SK-N-SH treated with all-trans-retinoic acid at 6 μM for 48 hours (cell line): ENCODE measurements at regions not wholly inside any gene's neighbourhood (a gene's known extent, or its start where the extent isn't known, plus 50 kb on each side); places are given as distances from the start of the nearest gene placed in this dataset.
A peak's percentile ranks its signal among the peaks of the same experiment; 100 is the strongest.

ENCODE experiments used
- ATAC-seq: fragments of 200-7000 bp; cut with Tn5 transposase; 3 replicates; pipeline ENCODE4 v1.9.1; 2020; ENCODE audit warnings: mild to moderate bottlenecking, moderate library complexity
- ARNTL ChIP-seq: fragments of 450-650 bp; formaldehyde crosslinking; IDR thresholded peaks from 2 replicates; pipeline ENCODE4 v1.5.0; 2020; ENCODE audit warnings: low read depth, mild to moderate bottlenecking, moderate library complexity, borderline replicate concordance
- BACH2 ChIP-seq: fragments of 250-450 bp; sonication (Bioruptor Pico); IDR thresholded peaks from 2 replicates; pipeline ENCODE4 v1.9.0; 2021; ENCODE audit warnings: mild to moderate bottlenecking, borderline replicate concordance
- CSDC2 ChIP-seq: fragments of 250-450 bp; sonication (Bioruptor Pico); IDR thresholded peaks from 2 replicates; pipeline ENCODE4 v1.5.0; 2020; ENCODE audit warnings: mild to moderate bottlenecking, moderate library complexity
- ESRRG ChIP-seq: fragments of 250-450 bp; sonication (Bioruptor Pico); IDR thresholded peaks from 2 replicates; pipeline ENCODE4 v1.6.1; 2021; ENCODE audit warnings: mild to moderate bottlenecking
- GLIS3 ChIP-seq: fragments of 250-450 bp; sonication (Bioruptor Pico); IDR thresholded peaks from 2 replicates; pipeline ENCODE4 v1.5.0; 2020; ENCODE audit warnings: mild to moderate bottlenecking, moderate library complexity
- ISL1 ChIP-seq: fragments of 250-450 bp; sonication (Bioruptor Pico); IDR thresholded peaks from 2 replicates; pipeline ENCODE4 v2.1.2; 2022; ENCODE audit warnings: mild to moderate bottlenecking, moderate library complexity
- OSR1 ChIP-seq: fragments of 250-450 bp; sonication (Bioruptor Pico); IDR thresholded peaks from 2 replicates; pipeline ENCODE4 v1.8.0; 2022; ENCODE audit warnings: moderate library complexity, mild to moderate bottlenecking, inconsistent platforms
- PPARA ChIP-seq: fragments of 250-450 bp; sonication (Bioruptor Pico); IDR thresholded peaks from 2 replicates; pipeline ENCODE4 v1.5.0; 2020; ENCODE audit warnings: mild to moderate bottlenecking, borderline replicate concordance
- RARB ChIP-seq: fragments of 250-450 bp; sonication (Bioruptor Pico); IDR thresholded peaks from 2 replicates; pipeline ENCODE4 v1.8.0; 2021; ENCODE audit warnings: mild to moderate bottlenecking, moderate library complexity
- SNAI2 ChIP-seq: fragments of 250-450 bp; sonication (Bioruptor Pico); IDR thresholded peaks from 2 replicates; pipeline ENCODE4 v1.5.0; 2020; ENCODE audit warnings: mild to moderate bottlenecking, moderate library complexity
- TCF4 ChIP-seq: fragments of 250-450 bp; sonication (Bioruptor Pico); IDR thresholded peaks from 2 replicates; pipeline ENCODE4 v1.8.0; 2021; ENCODE audit warnings: mild to moderate bottlenecking, moderate library complexity, borderline replicate concordance
- TOX ChIP-seq: fragments of 250-450 bp; sonication (Bioruptor Pico); IDR thresholded peaks from 2 replicates; pipeline ENCODE4 v1.8.0; 2021; ENCODE audit warnings: mild to moderate bottlenecking, moderate library complexity, borderline replicate concordance
- ZC3H10 ChIP-seq: fragments of 250-450 bp; sonication (Bioruptor Pico); IDR thresholded peaks from 2 replicates; pipeline ENCODE4 v1.5.1; 2021; ENCODE audit warnings: mild to moderate bottlenecking, moderate library complexity
- ZFP3 ChIP-seq: fragments of 250-450 bp; sonication (Bioruptor Pico); IDR thresholded peaks from 2 replicates; pipeline ENCODE4 v1.5.0; 2020; ENCODE audit warnings: mild to moderate bottlenecking, moderate library complexity
- ZFP30 ChIP-seq: fragments of 450-650 bp; formaldehyde crosslinking; IDR thresholded peaks from 2 replicates; pipeline ENCODE4 v1.5.0; 2022; ENCODE audit warnings: mild to moderate bottlenecking, moderate library complexity
- ZNF565 ChIP-seq: fragments of 450-650 bp; formaldehyde crosslinking; conservative IDR thresholded peaks from 2 replicates; pipeline ENCODE4 v1.5.0; 2020; ENCODE audit warnings: low read depth, mild to moderate bottlenecking, moderate library complexity
- ZNF70 ChIP-seq: fragments of 450-650 bp; formaldehyde crosslinking; IDR thresholded peaks from 2 replicates; pipeline ENCODE4 v1.5.0; 2020; ENCODE audit warnings: mild to moderate bottlenecking, moderate library complexity
- ZNF8 ChIP-seq: fragments of 450-650 bp; formaldehyde crosslinking; IDR thresholded peaks from 2 replicates; pipeline ENCODE4 v1.5.0; 2020; ENCODE audit warnings: mild to moderate bottlenecking, moderate library complexity
- TF ChIP-seq, protein P1 (sequence below): fragments of 250-450 bp; sonication (Bioruptor Pico); IDR thresholded peaks from 2 replicates; pipeline ENCODE4 v1.5.1; 2020; ENCODE audit warnings: low read depth, mild to moderate bottlenecking, moderate library complexity
- TF ChIP-seq, protein P2 (sequence below): fragments of 250-450 bp; sonication (Bioruptor Pico); IDR thresholded peaks from 2 replicates; pipeline ENCODE4 v1.8.0; 2020; ENCODE audit warnings: mild to moderate bottlenecking, moderate library complexity, borderline replicate concordance
- TF ChIP-seq, protein P3 (sequence below): fragments of 250-450 bp; sonication (Bioruptor Pico); IDR thresholded peaks from 2 replicates; pipeline ENCODE4 v1.5.0; 2020; ENCODE audit warnings: mild to moderate bottlenecking, moderate library complexity
- TF ChIP-seq, protein P4 (sequence below): fragments of 250-450 bp; sonication (Bioruptor Pico); IDR thresholded peaks from 2 replicates; pipeline ENCODE4 v1.5.1; 2021; ENCODE audit warnings: mild to moderate bottlenecking, moderate library complexity
- TF ChIP-seq, protein P5 (sequence below): fragments of 250-450 bp; sonication (Bioruptor Pico); IDR thresholded peaks from 2 replicates; pipeline ENCODE4 v1.8.0; 2021; ENCODE audit warnings: low read depth, mild to moderate bottlenecking, moderate library complexity, borderline replicate concordance

DNA sequence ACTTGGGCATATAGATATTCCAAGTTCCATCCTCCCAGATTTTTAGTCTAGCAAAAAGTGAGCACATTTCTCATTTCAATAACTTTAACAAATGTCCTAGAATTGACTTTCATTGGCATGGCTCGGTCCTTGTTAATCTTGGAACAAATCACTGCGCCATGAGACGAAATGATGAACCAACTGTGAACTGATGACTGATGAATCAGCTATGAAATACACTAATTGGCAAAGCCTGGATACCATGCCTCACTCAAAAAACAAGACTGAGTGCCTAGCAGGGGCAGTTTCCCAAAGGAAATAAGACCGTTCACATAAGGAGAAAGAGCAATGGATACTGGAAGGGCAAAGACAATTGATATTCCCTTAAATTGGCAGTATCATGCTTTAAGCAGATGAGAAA is 248.6 kb upstream of the VEGFC start:
- ATAC-seq = no peak

GRCh38 chr4:177047070-177047850 is 254.5 kb upstream of the VEGFC start:
- peak; percentile 98 for ATAC-seq

More for the DNA sequence above, 248.6 kb upstream of the VEGFC start:
- TF ChIP-seq GLIS3 (CRISPR knock-in tag) = no peak
- TF ChIP-seq TCF4 (CRISPR knock-in tag) = no peak
- no peak for TF ChIP-seq CSDC2 (CRISPR knock-in tag)
- no peak for TF ChIP-seq ISL1
- no peak for TF ChIP-seq ZC3H10 (CRISPR knock-in tag)
- TF ChIP-seq OSR1 (CRISPR knock-in tag) = no peak
- TF ChIP-seq ZFP3 (CRISPR knock-in tag) = no peak
- TF ChIP-seq PPARA (CRISPR knock-in tag) = no peak
- TF ChIP-seq ZFP30 (CRISPR knock-in tag) = no peak
- no peak for TF ChIP-seq SNAI2 (CRISPR knock-in tag)
- TF ChIP-seq ARNTL (CRISPR knock-in tag) = no peak
- no peak for TF ChIP-seq RARB (CRISPR knock-in tag)
- no peak for TF ChIP-seq ESRRG

DNA sequence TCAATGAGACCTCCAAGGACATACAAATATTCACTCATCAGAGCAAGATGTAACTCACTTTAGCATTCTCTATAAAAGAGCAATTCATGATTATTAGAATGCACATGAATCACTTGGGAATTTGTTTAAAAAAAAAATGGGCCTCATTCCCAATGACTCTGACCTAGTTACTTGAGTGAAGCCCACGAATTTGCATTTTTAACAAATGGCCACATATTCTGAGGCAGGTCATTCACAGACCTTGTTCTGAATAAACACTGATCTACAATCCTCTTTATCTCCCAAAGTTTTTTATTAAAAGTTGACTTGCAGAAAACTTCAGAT is 255.1 kb upstream of the VEGFC start:
- TF ChIP-seq TOX (CRISPR knock-in tag) (no peak), ISL1 (no peak), SNAI2 (CRISPR knock-in tag) (no peak), ZNF565 (CRISPR knock-in tag) (no peak), CSDC2 (CRISPR knock-in tag) (no peak), GLIS3 (CRISPR knock-in tag) (no peak), ZC3H10 (CRISPR knock-in tag) (no peak)
- no peak; the same call in 2 of the 3 replicates for ATAC-seq

More at GRCh38 chr4:177047070-177047850, 254.5 kb upstream of the VEGFC start:
- no peak for TF ChIP-seq ZFP30 (CRISPR knock-in tag)
- TF ChIP-seq TOX (CRISPR knock-in tag) = no peak
- TF ChIP-seq, protein P1, sequence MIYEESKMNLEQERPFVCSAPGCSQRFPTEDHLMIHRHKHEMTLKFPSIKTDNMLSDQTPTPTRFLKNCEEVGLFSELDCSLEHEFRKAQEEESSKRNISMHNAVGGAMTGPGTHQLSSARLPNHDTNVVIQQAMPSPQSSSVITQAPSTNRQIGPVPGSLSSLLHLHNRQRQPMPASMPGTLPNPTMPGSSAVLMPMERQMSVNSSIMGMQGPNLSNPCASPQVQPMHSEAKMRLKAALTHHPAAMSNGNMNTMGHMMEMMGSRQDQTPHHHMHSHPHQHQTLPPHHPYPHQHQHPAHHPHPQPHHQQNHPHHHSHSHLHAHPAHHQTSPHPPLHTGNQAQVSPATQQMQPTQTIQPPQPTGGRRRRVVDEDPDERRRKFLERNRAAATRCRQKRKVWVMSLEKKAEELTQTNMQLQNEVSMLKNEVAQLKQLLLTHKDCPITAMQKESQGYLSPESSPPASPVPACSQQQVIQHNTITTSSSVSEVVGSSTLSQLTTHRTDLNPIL (CRISPR knock-in tag) = no peak
- TF ChIP-seq ZFP3 (CRISPR knock-in tag) = no peak

DNA sequence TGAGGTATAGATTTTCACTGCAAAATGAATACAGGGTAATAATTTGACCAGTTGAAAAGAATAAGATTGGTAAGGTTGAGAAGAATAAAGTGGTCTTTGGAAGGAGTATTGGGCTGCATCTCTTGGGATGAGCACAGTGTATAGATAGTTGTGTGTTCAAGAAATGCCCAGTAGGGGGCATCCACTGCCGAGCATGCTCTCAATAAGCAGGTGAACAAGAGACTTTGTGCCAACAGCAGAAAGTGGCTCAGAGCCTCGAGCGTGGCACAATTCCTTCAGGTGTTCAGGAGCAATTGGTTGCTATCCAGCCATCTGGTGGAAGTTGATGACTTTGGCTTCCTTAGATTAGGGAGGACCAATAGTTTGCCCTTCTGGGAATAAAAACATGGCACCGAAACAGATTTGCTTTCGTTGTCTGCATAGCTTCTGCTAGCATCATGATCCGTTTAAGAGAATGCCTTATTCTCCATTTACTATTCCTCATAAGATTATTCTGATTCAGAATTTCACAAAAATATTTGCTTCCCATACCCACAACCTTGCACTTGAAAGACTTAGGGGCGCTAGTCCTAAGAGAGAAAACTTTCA is 258.1 kb upstream of the NEIL3 start:
- TF ChIP-seq, protein P2, sequence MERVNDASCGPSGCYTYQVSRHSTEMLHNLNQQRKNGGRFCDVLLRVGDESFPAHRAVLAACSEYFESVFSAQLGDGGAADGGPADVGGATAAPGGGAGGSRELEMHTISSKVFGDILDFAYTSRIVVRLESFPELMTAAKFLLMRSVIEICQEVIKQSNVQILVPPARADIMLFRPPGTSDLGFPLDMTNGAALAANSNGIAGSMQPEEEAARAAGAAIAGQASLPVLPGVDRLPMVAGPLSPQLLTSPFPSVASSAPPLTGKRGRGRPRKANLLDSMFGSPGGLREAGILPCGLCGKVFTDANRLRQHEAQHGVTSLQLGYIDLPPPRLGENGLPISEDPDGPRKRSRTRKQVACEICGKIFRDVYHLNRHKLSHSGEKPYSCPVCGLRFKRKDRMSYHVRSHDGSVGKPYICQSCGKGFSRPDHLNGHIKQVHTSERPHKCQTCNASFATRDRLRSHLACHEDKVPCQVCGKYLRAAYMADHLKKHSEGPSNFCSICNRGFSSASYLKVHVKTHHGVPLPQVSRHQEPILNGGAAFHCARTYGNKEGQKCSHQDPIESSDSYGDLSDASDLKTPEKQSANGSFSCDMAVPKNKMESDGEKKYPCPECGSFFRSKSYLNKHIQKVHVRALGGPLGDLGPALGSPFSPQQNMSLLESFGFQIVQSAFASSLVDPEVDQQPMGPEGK (CRISPR knock-in tag) = no peak
- no peak for TF ChIP-seq ARNTL (CRISPR knock-in tag)
- TF ChIP-seq OSR1 (CRISPR knock-in tag) = no peak
- TF ChIP-seq, protein P3, sequence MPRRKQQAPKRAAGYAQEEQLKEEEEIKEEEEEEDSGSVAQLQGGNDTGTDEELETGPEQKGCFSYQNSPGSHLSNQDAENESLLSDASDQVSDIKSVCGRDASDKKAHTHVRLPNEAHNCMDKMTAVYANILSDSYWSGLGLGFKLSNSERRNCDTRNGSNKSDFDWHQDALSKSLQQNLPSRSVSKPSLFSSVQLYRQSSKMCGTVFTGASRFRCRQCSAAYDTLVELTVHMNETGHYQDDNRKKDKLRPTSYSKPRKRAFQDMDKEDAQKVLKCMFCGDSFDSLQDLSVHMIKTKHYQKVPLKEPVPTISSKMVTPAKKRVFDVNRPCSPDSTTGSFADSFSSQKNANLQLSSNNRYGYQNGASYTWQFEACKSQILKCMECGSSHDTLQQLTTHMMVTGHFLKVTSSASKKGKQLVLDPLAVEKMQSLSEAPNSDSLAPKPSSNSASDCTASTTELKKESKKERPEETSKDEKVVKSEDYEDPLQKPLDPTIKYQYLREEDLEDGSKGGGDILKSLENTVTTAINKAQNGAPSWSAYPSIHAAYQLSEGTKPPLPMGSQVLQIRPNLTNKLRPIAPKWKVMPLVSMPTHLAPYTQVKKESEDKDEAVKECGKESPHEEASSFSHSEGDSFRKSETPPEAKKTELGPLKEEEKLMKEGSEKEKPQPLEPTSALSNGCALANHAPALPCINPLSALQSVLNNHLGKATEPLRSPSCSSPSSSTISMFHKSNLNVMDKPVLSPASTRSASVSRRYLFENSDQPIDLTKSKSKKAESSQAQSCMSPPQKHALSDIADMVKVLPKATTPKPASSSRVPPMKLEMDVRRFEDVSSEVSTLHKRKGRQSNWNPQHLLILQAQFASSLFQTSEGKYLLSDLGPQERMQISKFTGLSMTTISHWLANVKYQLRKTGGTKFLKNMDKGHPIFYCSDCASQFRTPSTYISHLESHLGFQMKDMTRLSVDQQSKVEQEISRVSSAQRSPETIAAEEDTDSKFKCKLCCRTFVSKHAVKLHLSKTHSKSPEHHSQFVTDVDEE (CRISPR knock-in tag) = no peak
- no peak for TF ChIP-seq BACH2 (CRISPR knock-in tag)
- no peak for TF ChIP-seq TCF4 (CRISPR knock-in tag)
- TF ChIP-seq, protein P4, sequence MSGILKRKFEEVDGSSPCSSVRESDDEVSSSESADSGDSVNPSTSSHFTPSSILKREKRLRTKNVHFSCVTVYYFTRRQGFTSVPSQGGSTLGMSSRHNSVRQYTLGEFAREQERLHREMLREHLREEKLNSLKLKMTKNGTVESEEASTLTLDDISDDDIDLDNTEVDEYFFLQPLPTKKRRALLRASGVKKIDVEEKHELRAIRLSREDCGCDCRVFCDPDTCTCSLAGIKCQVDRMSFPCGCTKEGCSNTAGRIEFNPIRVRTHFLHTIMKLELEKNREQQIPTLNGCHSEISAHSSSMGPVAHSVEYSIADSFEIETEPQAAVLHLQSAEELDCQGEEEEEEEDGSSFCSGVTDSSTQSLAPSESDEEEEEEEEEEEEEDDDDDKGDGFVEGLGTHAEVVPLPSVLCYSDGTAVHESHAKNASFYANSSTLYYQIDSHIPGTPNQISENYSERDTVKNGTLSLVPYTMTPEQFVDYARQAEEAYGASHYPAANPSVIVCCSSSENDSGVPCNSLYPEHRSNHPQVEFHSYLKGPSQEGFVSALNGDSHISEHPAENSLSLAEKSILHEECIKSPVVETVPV = no peak
- TF ChIP-seq ZNF8 (CRISPR knock-in tag) = no peak
- TF ChIP-seq ISL1 = no peak
- no peak for TF ChIP-seq ZNF70 (CRISPR knock-in tag)
- no peak for TF ChIP-seq PPARA (CRISPR knock-in tag)
- TF ChIP-seq CSDC2 (CRISPR knock-in tag) = no peak
- TF ChIP-seq ZNF565 (CRISPR knock-in tag) = no peak
- TF ChIP-seq, protein P5, sequence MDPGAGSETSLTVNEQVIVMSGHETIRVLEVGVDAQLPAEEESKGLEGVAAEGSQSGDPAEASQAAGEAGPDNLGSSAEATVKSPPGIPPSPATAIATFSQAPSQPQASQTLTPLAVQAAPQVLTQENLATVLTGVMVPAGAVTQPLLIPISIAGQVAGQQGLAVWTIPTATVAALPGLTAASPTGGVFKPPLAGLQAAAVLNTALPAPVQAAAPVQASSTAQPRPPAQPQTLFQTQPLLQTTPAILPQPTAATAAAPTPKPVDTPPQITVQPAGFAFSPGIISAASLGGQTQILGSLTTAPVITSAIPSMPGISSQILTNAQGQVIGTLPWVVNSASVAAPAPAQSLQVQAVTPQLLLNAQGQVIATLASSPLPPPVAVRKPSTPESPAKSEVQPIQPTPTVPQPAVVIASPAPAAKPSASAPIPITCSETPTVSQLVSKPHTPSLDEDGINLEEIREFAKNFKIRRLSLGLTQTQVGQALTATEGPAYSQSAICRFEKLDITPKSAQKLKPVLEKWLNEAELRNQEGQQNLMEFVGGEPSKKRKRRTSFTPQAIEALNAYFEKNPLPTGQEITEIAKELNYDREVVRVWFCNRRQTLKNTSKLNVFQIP (CRISPR knock-in tag) = no peak
- TF ChIP-seq ZFP30 (CRISPR knock-in tag) = no peak
- no peak for TF ChIP-seq ZFP3 (CRISPR knock-in tag)
- ATAC-seq = peak; percentile 48; the same call in 1 of the 3 replicates
